ENCODE measurements at regions not wholly inside any gene's neighbourhood (a gene's known extent, or its start where the extent isn't known, plus 50 kb on each side); places are given as distances from the start of the nearest gene placed in this dataset.

DNA sequence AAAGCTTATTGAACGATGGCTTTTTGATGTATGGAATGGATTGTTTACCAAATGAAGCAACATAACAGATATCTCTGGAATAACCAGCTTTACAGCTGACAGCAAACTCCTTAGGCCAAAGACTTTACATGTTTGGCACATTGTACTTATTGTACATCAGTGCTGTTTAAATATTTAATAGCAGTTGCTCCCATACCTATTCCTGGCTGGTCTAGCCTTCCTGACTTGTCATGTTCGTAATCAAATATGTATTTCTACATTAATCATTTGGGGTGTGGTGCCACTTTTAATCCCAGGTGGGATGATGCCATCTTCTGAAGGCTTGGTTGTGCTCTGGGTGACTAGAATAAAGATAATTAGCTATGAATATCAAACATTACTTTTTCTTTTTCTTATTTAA is 67.4 kb upstream of the FRY start:
- Histone ChIP-seq H3K18ac (ENCODE audit: insufficient read length, low read depth, low read length) (no peak overlapping the region), H3K23me2 (ENCODE audit: insufficient read length, low read depth, low read length, poor library complexity, severe bottlenecking) (no peaks in the 10 kb centered on the region), H3K4ac (ENCODE audit: low read depth, low read length) (no peak overlapping the region), H3K79me1 (ENCODE audit: insufficient read depth, low read depth, low read length, poor library complexity, severe bottlenecking) (no peaks in the 10 kb centered on the region), H2BK120ac (ENCODE audit: low read depth, low read length, poor library complexity, severe bottlenecking) (no peak overlapping the region), H2AFZ (ENCODE audit: low read length) (no peak overlapping the region), H2BK12ac (ENCODE audit: insufficient read length, low read depth, low read length) (no peak overlapping the region), H3K23ac (ENCODE audit: insufficient read length, low read depth, low read length) (no peak overlapping the region), H3K9ac (ENCODE audit: extremely low read depth, insufficient read length, low read length) (no peak overlapping the region), H4K20me1 (ENCODE audit: control insufficient read depth, insufficient read depth, insufficient read length) (no peaks in the 10 kb centered on the region), H4K5ac (ENCODE audit: insufficient read length, low read depth, low read length) (no peak overlapping the region), H3K9me3 (ENCODE audit: control insufficient read depth, low read depth, low read length) (no peaks in the 10 kb centered on the region), H3T11ph (ENCODE audit: low read length) (no peak overlapping the region), H3K79me2 (ENCODE audit: insufficient read depth, low read length) (no peaks in the 10 kb centered on the region), H2BK20ac (ENCODE audit: low read depth, low read length, poor library complexity, severe bottlenecking) (no peak overlapping the region), H3K14ac (ENCODE audit: insufficient read depth, low read length) (no peak overlapping the region), H3K27ac (ENCODE audit: insufficient read length, low read depth, low read length) (no peak overlapping the region), H3K4me2 (ENCODE audit: insufficient read depth, insufficient read length, low read length) (no peak overlapping the region), H2BK15ac (ENCODE audit: low read depth, low read length) (no peak overlapping the region), H3K56ac (ENCODE audit: insufficient read length, low read depth, low read length) (no peak overlapping the region), H4K8ac (replicated peaks; ENCODE audit: insufficient read length, low read depth, low read length) (no peak overlapping the region), H3K27me3 (ENCODE audit: insufficient read depth, low read length) (no peaks in the 10 kb centered on the region), H3K4me1 (ENCODE audit: insufficient read depth, low read length) (no peaks in the 10 kb centered on the region), H4K91ac (ENCODE audit: insufficient read length, low read depth, low read length) (no peak overlapping the region), H2BK5ac (ENCODE audit: insufficient read length, low read length) (no peak overlapping the region), H2AK5ac (ENCODE audit: insufficient read length, low read length) (no peak overlapping the region)
- H3K27me3 Mint-ChIP-seq (ENCODE audit: low read depth): no peaks in the 10 kb centered on the region
- TF ChIP-seq, protein P1, sequence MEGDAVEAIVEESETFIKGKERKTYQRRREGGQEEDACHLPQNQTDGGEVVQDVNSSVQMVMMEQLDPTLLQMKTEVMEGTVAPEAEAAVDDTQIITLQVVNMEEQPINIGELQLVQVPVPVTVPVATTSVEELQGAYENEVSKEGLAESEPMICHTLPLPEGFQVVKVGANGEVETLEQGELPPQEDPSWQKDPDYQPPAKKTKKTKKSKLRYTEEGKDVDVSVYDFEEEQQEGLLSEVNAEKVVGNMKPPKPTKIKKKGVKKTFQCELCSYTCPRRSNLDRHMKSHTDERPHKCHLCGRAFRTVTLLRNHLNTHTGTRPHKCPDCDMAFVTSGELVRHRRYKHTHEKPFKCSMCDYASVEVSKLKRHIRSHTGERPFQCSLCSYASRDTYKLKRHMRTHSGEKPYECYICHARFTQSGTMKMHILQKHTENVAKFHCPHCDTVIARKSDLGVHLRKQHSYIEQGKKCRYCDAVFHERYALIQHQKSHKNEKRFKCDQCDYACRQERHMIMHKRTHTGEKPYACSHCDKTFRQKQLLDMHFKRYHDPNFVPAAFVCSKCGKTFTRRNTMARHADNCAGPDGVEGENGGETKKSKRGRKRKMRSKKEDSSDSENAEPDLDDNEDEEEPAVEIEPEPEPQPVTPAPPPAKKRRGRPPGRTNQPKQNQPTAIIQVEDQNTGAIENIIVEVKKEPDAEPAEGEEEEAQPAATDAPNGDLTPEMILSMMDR (conservative IDR thresholded peaks at IDR 0.05): no peak
- H3K4me1 Mint-ChIP-seq: no peaks in the 10 kb centered on the region
- no peak for DNase-seq
- H3K4me3 Mint-ChIP-seq: no peak overlapping the region
- peaks cover 7 to 12% of the 10 kb centered on the region in 2 experiments for H3K9me3 Mint-ChIP-seq
- no peak overlapping the region for H3K27ac Mint-ChIP-seq
- H3K36me3 Mint-ChIP-seq (ENCODE audit: insufficient read depth in 1 of 3, low read depth in 3 of 3): peaks cover 0 to 8% (median 6%) of the 10 kb centered on the region in 3 experiments; a peak in 4 of 7 replicates
- WGBS (ENCODE audit: extremely low coverage, insufficient read length, low lambda C conversion rate): no CpG with 5 or more reads among the region's 2 CpGs
